Body of pancreas (tissue), 4 donors: ENCODE measurements at regions not wholly inside any gene's neighbourhood (a gene's known extent, or its start where the extent isn't known, plus 50 kb on each side); places are given as distances from the start of the nearest gene placed in this dataset.

ENCODE experiments used
- ATAC-seq: fragments of 150-250 bp; one replicate; pipeline ENCODE4 v1.9.1; 2016
- DNase-seq, 4 donors: peaks; one replicate each; pipeline ENCODE4 v3.0.0-alpha.2; 2019
- H3K27ac ChIP-seq, 4 donors: fragments of 200-600 bp; sonication (generic); 1 replicate in 3 of 4; 2 replicates in 1 of 4; pipeline versions ENCODE4 v1.5.1 to v1.6.1; 2016 to 2019; ENCODE audit warnings: mild to moderate bottlenecking in 1 of 4, mixed read lengths in 1 of 4, moderate library complexity in 1 of 4
- H3K27me3 ChIP-seq, 2 donors: fragments of 200-600 bp; sonication (generic); one replicate each; pipeline ENCODE4 v1.6.0; 2016; ENCODE audit warnings: mild to moderate bottlenecking in 1 of 2
- H3K36me3 ChIP-seq, 2 donors: fragments of 200-600 bp; sonication (generic); replicated peaks in 1 of 2; 2 replicates each; pipeline ENCODE4 v1.5.1; 2016; ENCODE audit warnings: low read depth in 2 of 2; ENCODE audit not compliant: insufficient read depth in 1 of 2
- H3K4me1 ChIP-seq: fragments of 200-600 bp; sonication (generic); one replicate; pipeline ENCODE4 v1.6.0; 2016
- H3K4me3 ChIP-seq, 2 donors: fragments of 200-600 bp; sonication (generic); 1 replicate in 1 of 2; 2 replicates in 1 of 2; pipeline ENCODE4 v1.5.1; 2016 to 2019
- H3K9me3 ChIP-seq, 3 donors: fragments of 200-600 bp; sonication (generic); 1 replicate in 2 of 3; 2 replicates in 1 of 3; pipeline ENCODE4 v1.5.1; 2016
- CTCF ChIP-seq, 7 experiments: fragments of 450-650 bp in 4 of 7; fragments of 200-600 bp in 3 of 7; sonication (generic) in 3 of 7; IDR thresholded peaks; one replicate each; pipeline ENCODE4 v1.5.1; 2016 to 2019; ENCODE audit warnings: antibody characterized with exemption in 7 of 7
- POLR2A ChIP-seq, 3 donors: fragments of 450-650 bp; IDR thresholded peaks; one replicate each; pipeline ENCODE4 v1.6.1; 2016; ENCODE audit warnings: antibody characterized with exemption in 3 of 3, mild to moderate bottlenecking in 2 of 3
- WGBS, 2 donors: methylation state at CpG; one replicate each; pipeline ENCODE4 v1.1.5; 2017; 5-methylcytosine and 5-hydroxymethylcytosine counted together
- intact Hi-C: fragments of 100-400 bp; cut with DNase I; formaldehyde crosslinking; loops from one replicate; pipeline ENCODE4 v1.15.1; 2023

GRCh38 chr1:168637350-168637991 lies 61.1 kb downstream of the XCL1 start:
- peaks cover 0 to 3% (median 0%) of the 10 kb centered on the region in 3 donors for H3K9me3 ChIP-seq
- H3K4me3 ChIP-seq, result no peak overlapping the region
- DNase-seq, result peak in 1 of 4 donors; percentile 16
- H3K27me3 ChIP-seq, result no peaks in the 10 kb centered on the region
- no peak for TF ChIP-seq POLR2A (IDR thresholded peaks at IDR 0.05)
- peak; percentile 47 to 79 (median 75) for TF ChIP-seq CTCF (IDR thresholded peaks at IDR 0.05)
- 47 to 53% methylated on average over 5 of the region's 5 CpGs for WGBS, 2 donors
- intact Hi-C loops, result no loop called here
- H3K27ac ChIP-seq, result peak overlapping the region in 2 of 4 donors; percentile 24 to 53
- H3K36me3 ChIP-seq, result no peaks in the 10 kb centered on the region
- peaks cover 19% of the 10 kb centered on the region for H3K4me1 ChIP-seq
- ATAC-seq, result peak; percentile 78

GRCh38 chr1:168638884-168639283 lies 62.5 kb downstream of the XCL1 start:
- H3K27me3 ChIP-seq, result no peaks in the 10 kb centered on the region
- no peak overlapping the region for H3K27ac ChIP-seq
- no peaks in the 10 kb centered on the region for H3K36me3 ChIP-seq
- H3K4me1 ChIP-seq, result peaks cover 19% of the 10 kb centered on the region
- WGBS, 2 donors, result 91 to 96% methylated on average over 1 of the region's 1 CpG
- H3K9me3 ChIP-seq, result no peaks in the 10 kb centered on the region
- DNase-seq (no peak), ATAC-seq (no peak)
- intact Hi-C loops, result no loop called here
- TF ChIP-seq CTCF (IDR thresholded peaks at IDR 0.05) (no peak), POLR2A (IDR thresholded peaks at IDR 0.05) (no peak)
- no peak overlapping the region for H3K4me3 ChIP-seq

- Histone ChIP-seq H3K9me3 (no peaks in the 10 kb centered on the region), H3K4me3 (no peak overlapping the region), H3K27me3 (no peaks in the 10 kb centered on the region), H3K4me1 (peaks cover 19% of the 10 kb centered on the region), H3K36me3 (no peaks in the 10 kb centered on the region), H3K27ac (no peak overlapping the region)
- 95 to 100% methylated on average over 1 of the region's 1 CpG for WGBS, 2 donors
- intact Hi-C loops, result no loop called here
- no peak for ATAC-seq
- TF ChIP-seq CTCF (IDR thresholded peaks at IDR 0.05) (no peak), POLR2A (IDR thresholded peaks at IDR 0.05) (no peak)
- DNase-seq, result no peak
These were observed 63.8 kb downstream of the XCL1 start for GRCh38 chr1:168640182-168640581.

GRCh38 chr1:168640836-168641235 lies 64.4 kb downstream of the XCL1 start:
- no peaks in the 10 kb centered on the region for H3K9me3 ChIP-seq
- DNase-seq (no peak), ATAC-seq (no peak)
- intact Hi-C loops, result no loop called here
- H3K4me3 ChIP-seq, result no peak overlapping the region
- H3K27ac ChIP-seq, result no peak overlapping the region
- no peaks in the 10 kb centered on the region for H3K36me3 ChIP-seq
- no peak for TF ChIP-seq POLR2A (IDR thresholded peaks at IDR 0.05)
- TF ChIP-seq CTCF (IDR thresholded peaks at IDR 0.05), result no peak
- H3K4me1 ChIP-seq, result peaks cover 19% of the 10 kb centered on the region
- no peaks in the 10 kb centered on the region for H3K27me3 ChIP-seq
- WGBS, 2 donors, result 91 to 96% methylated on average over 3 of the region's 3 CpGs

GRCh38 chr1:168643152-168643551 lies 66.7 kb downstream of the XCL1 start:
- no peak overlapping the region for H3K4me3 ChIP-seq
- TF ChIP-seq POLR2A (IDR thresholded peaks at IDR 0.05), result no peak
- no peak for TF ChIP-seq CTCF (IDR thresholded peaks at IDR 0.05)
- DNase-seq, result no peak
- no peaks in the 10 kb centered on the region for H3K4me1 ChIP-seq
- ATAC-seq, result no peak
- 88 to 96% methylated on average over 2 of the region's 2 CpGs for WGBS, 2 donors
- H3K27me3 ChIP-seq, result no peaks in the 10 kb centered on the region
- H3K36me3 ChIP-seq, result no peaks in the 10 kb centered on the region
- no peaks in the 10 kb centered on the region for H3K9me3 ChIP-seq
- intact Hi-C loops, result no loop called here
- H3K27ac ChIP-seq, result no peak overlapping the region
